ENCODE measurements at regions not wholly inside any gene's neighbourhood (a gene's known extent, or its start where the extent isn't known, plus 50 kb on each side); places are given as distances from the start of the nearest gene placed in this dataset.
"Not testable (repeated sequence)": the region's sequence is repeated elsewhere in the genome, so short reads cannot be mapped to it uniquely, and the experiment has no call there.

DNA sequence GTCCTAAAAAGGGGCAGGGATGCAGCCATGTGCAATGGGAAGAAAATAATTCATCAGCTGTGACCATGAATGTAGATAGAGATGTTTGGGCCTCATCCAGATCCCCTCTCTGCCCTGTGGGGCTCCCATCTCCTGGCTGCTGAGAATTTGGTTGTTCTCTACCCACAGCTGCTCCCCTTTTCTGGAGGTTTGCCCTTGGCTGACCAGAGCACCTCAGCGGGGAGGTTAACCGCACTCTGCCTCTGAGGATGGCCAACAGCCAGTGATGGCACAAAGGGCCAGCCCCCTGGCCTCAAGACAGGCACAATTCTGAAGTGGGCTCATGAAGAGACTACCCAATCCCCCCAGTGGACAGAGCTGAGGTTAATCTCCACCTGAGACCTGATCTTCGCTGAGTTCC lies 61.5 kb upstream of the SERP2 start:
- no peak for DNase-seq

- DNase-seq, result no peak
Observed at GRCh38 chr13:44312834-44313551, 60.6 kb upstream of the SERP2 start.

DNA sequence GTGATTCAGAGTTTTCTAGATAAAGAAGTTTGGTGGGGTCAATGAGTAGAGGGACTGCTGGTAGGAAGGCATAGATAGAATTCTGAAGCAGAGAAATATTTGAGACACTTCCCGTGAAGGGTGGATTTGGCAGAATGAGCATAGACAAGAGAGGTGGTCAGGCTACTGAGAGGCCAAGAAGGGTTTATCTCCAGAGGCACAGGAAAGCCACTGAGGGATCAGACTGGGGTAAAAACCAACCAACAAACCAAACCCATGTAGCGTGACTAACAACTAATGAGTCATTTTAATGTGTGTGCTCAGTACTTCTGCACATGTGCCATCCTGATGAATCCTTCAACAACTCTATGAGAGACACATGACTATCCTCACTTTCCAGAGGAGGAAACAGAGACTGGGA lies 60.0 kb upstream of the SERP2 start:
- DNase-seq, result peak; percentile 88

DNA sequence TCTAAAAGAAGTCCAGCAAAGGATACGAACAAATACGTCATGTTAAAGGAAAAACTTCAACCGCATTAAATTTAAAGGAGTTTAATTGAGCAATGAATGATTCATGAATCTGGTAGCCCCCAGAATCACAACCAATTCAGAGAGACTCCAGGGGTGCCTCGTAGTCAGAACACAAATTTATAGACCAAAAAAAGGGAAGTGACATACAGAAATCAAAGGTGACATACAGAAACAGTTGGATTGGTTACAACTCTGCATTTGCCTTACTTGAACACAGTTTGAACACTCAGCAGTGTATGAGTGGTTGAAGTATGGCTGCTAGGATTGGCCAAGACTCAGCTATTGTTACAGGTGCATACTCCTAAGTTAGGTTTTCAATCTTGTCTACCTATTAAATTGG lies 59.5 kb upstream of the SERP2 start:
- DNase-seq, result not testable (repeated sequence)

DNA sequence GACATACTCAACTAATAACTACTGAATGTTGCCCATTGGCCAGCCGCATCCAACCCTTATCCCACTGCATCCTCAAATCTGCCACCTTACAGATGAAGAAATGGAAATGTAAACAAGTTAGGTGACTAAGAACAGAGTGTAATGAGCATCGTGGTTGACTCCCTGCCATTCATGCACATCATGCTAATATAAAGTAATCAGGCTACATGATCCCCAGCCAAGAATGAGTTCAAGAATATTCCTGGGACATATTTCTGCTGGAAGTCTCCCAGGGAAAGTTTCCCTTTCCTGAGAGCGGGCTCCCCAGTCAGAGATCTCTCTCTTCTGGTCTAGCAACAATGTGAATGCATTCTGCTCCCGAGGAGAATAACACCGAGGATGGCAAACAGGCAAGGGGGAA lies 55.9 kb upstream of the SERP2 start:
- no peak for DNase-seq

- DNase-seq, result no peak
Observed at GRCh38 chr13:44318161-44318560, 55.5 kb upstream of the SERP2 start.

- no peak for DNase-seq
Observed at GRCh38 chr13:44320611-44321010, 53.0 kb upstream of the SERP2 start.

- DNase-seq, result no peak
Observed at GRCh38 chr13:44321961-44322360, 51.7 kb upstream of the SERP2 start.

GRCh38 chr13:44322928-44323327 lies 50.7 kb upstream of the SERP2 start:
- no peak for DNase-seq

DNA sequence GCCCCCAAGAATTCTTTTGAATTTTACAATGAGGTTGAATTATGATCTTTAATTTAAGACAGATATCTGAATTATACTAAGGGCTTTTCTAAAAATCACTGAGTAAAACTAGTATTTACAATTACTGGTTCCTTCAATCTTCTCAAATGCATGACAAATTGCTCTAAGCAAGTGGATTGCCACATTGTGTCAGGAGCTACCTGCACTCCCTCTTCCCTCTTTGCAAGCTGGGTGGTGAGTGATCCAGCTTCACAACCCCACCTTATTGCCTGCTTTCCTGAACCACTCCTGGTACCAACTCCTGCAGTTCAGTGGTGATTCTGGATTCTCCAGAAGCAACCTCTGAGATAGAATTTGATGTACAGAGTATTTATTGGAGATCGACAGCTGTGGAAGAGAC lies 49.9 kb upstream of the SERP2 start:
- no peak for DNase-seq
